GM23248 (cell line): ENCODE measurements at regions not wholly inside any gene's neighbourhood (a gene's known extent, or its start where the extent isn't known, plus 50 kb on each side); places are given as distances from the start of the nearest gene placed in this dataset.

Source experiments
- DNase-seq: peaks from one replicate; pipeline ENCODE4 v3.0.0-alpha.2; 2015
- H2AFZ ChIP-seq: fragments of 200-600 bp; sonication (generic); 2 replicates; pipeline ENCODE4 v1.6.1; 2016; ENCODE audit warnings: antibody characterized with exemption
- H3F3A ChIP-seq: fragments of 200-600 bp; sonication (generic); 2 replicates; pipeline ENCODE4 v1.6.1; 2016; ENCODE audit warnings: mild to moderate bottlenecking, antibody characterized with exemption, mixed run types; ENCODE audit not compliant: insufficient read depth
- H3K27ac ChIP-seq: fragments of 200-600 bp; sonication (generic); 2 replicates; pipeline ENCODE4 v1.5.1; 2016; ENCODE audit warnings: mild to moderate bottlenecking
- H3K27me3 ChIP-seq: fragments of 200-600 bp; sonication (generic); replicated peaks from 2 replicates; pipeline ENCODE4 v1.6.1; 2016; ENCODE audit warnings: mild to moderate bottlenecking; ENCODE audit not compliant: insufficient read depth
- H3K36me3 ChIP-seq: fragments of 200-600 bp; sonication (generic); 2 replicates; pipeline ENCODE4 v1.6.1; 2016; ENCODE audit warnings: low read depth, mild to moderate bottlenecking
- H3K4me1 ChIP-seq: fragments of 200-600 bp; sonication (generic); 2 replicates; pipeline ENCODE4 v1.6.1; 2016; ENCODE audit warnings: mild to moderate bottlenecking; ENCODE audit not compliant: insufficient read depth
- H3K4me2 ChIP-seq: fragments of 200-600 bp; sonication (generic); one replicate; pipeline ENCODE4 v1.6.1; 2016; ENCODE audit warnings: mild to moderate bottlenecking; ENCODE audit not compliant: unreplicated experiment
- H3K4me3 ChIP-seq: fragments of 200-600 bp; sonication (generic); 2 replicates; pipeline ENCODE4 v1.5.1; 2016; ENCODE audit warnings: mild to moderate bottlenecking
- H3K79me2 ChIP-seq: fragments of 200-600 bp; sonication (generic); 2 replicates; pipeline ENCODE4 v1.6.1; 2016; ENCODE audit warnings: mild to moderate bottlenecking; ENCODE audit not compliant: insufficient read depth
- H3K9ac ChIP-seq: fragments of 200-600 bp; sonication (generic); 2 replicates; pipeline ENCODE4 v1.6.1; 2016; ENCODE audit warnings: mild to moderate bottlenecking
- H3K9me2 ChIP-seq: fragments of 200-600 bp; sonication (generic); 2 replicates; pipeline ENCODE4 v1.6.1; 2016; ENCODE audit warnings: mixed run types, mild to moderate bottlenecking, moderate library complexity; ENCODE audit not compliant: insufficient read depth
- H3K9me3 ChIP-seq: fragments of 200-600 bp; sonication (generic); one replicate; pipeline ENCODE4 v1.6.1; 2017; ENCODE audit warnings: low read depth
- H4K20me1 ChIP-seq: fragments of 200-600 bp; sonication (generic); 2 replicates; pipeline ENCODE4 v1.6.0; 2016; ENCODE audit not compliant: insufficient read depth
- EZH2 ChIP-seq: fragments of 200-600 bp; sonication (generic); IDR thresholded peaks from 2 replicates; pipeline ENCODE4 v1.6.1; 2018; ENCODE audit warnings: antibody characterized with exemption, mild to moderate bottlenecking; ENCODE audit not compliant: insufficient read depth, poor library complexity, severe bottlenecking
- EZH2phosphoT487 ChIP-seq: fragments of 200-600 bp; sonication (generic); IDR thresholded peaks from 2 replicates; pipeline ENCODE4 v1.6.1; 2018; ENCODE audit warnings: antibody characterized with exemption, moderate library complexity, mild to moderate bottlenecking, low read depth; ENCODE audit not compliant: insufficient read depth
- WGBS, 2 experiments: methylation state at CpG; one replicate each; pipeline ENCODE4 v1.1.6; 2015 to 2017; ENCODE audit warnings: low lambda C conversion rate in 2 of 2, low coverage in 1 of 2; ENCODE audit errors: missing lambda C conversion rate in 2 of 2; 5-methylcytosine and 5-hydroxymethylcytosine counted together
- in situ Hi-C: fragments of 300-500 bp; cut with MboI; formaldehyde crosslinking; loops from 2 replicates; pipeline ENCODE4 v1.15.0; 2020

DNA sequence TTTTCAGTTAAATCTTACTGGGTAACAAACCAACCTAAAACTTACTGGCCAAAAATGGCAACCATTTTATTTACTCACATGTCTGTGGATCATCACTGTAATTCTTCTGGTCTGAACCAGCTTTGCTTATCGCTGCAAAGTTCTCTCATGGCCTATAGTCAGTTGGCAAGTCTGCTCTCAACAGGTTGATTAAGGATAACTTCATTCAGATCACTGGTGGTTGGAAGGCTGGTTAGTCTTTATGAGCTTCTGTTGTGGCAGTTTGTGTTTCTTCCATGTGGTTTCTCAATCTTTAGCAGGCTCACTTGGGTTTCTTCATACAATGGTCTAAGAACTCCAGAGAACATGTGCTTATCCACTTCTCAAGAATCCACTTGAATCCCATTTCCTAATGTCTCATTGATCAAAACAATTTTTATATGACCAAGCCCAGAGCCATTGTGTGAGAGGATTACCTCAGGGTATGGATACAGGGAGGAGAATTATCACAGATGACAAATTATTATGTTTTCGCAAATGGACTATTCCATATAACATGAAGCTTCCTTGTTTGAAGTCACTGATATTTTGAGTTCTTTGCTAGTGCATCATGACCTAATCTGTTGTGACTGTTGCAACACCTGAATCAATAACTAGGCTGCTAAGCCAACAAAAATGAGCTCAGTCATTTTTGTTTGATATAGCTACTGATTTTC lies 155.4 kb upstream of the BMP2 start:
- DNase-seq, result no peak
- H3F3A ChIP-seq, result no peaks in the 10 kb centered on the region
- H3K4me1 ChIP-seq, result no peaks in the 10 kb centered on the region
- no peak overlapping the region for H2AFZ ChIP-seq
- H3K4me2 ChIP-seq, result no peak overlapping the region
- TF ChIP-seq EZH2phosphoT487 (no peak), EZH2 (no peak)
- H3K4me3 ChIP-seq, result no peak overlapping the region
- peaks cover 8% of the 10 kb centered on the region; the same call in 1 of the 2 replicates for H3K27me3 ChIP-seq
- no peaks in the 10 kb centered on the region for H3K79me2 ChIP-seq
- H3K9ac ChIP-seq, result no peak overlapping the region
- no peak overlapping the region for H3K27ac ChIP-seq
- in situ Hi-C loops, result no loop called here
- WGBS, 2 experiments, result 67 to 74% methylated on average over 2 of the region's 2 CpGs
- H3K9me3 ChIP-seq, result no peaks in the 10 kb centered on the region
- no peaks in the 10 kb centered on the region for H3K9me2 ChIP-seq
- H3K36me3 ChIP-seq, result no peaks in the 10 kb centered on the region
- H4K20me1 ChIP-seq, result no peaks in the 10 kb centered on the region

GRCh38 chr20:6606651-6607050 lies 160.8 kb upstream of the BMP2 start:
- WGBS, 2 experiments, result 36 to 43% methylated on average over 3 of the region's 3 CpGs
- H3K4me1 ChIP-seq, result no peaks in the 10 kb centered on the region
- DNase-seq, result no peak
- H3K36me3 ChIP-seq, result no peaks in the 10 kb centered on the region
- H3F3A ChIP-seq, result no peaks in the 10 kb centered on the region
- H2AFZ ChIP-seq, result no peak overlapping the region
- H3K9ac ChIP-seq, result no peak overlapping the region
- no peak overlapping the region for H3K4me3 ChIP-seq
- no peaks in the 10 kb centered on the region for H3K9me2 ChIP-seq
- in situ Hi-C loops, result no loop called here
- H3K27me3 ChIP-seq, result peaks cover 10% of the 10 kb centered on the region
- no peak overlapping the region for H3K4me2 ChIP-seq
- H3K27ac ChIP-seq, result no peak overlapping the region
- H3K79me2 ChIP-seq, result no peaks in the 10 kb centered on the region
- TF ChIP-seq EZH2phosphoT487 (no peak), EZH2 (no peak)
- no peaks in the 10 kb centered on the region for H4K20me1 ChIP-seq
- no peaks in the 10 kb centered on the region for H3K9me3 ChIP-seq

GRCh38 chr20:6605055-6605935 lies 162.2 kb upstream of the BMP2 start:
- TF ChIP-seq EZH2phosphoT487, result no peak
- no peak for TF ChIP-seq EZH2
- Histone ChIP-seq H3K4me2 (no peak overlapping the region), H2AFZ (no peak overlapping the region), H3K9me3 (no peaks in the 10 kb centered on the region), H3K79me2 (no peaks in the 10 kb centered on the region), H3K9ac (no peak overlapping the region), H3K36me3 (no peaks in the 10 kb centered on the region), H3K27ac (no peak overlapping the region), H3K9me2 (no peaks in the 10 kb centered on the region), H3K4me3 (no peak overlapping the region), H3F3A (no peaks in the 10 kb centered on the region), H4K20me1 (no peaks in the 10 kb centered on the region), H3K4me1 (no peaks in the 10 kb centered on the region), H3K27me3 (peaks cover 16% of the 10 kb centered on the region)
- DNase-seq, result no peak
- 6 to 10% methylated on average over 4 of the region's 4 CpGs for WGBS, 2 experiments
- in situ Hi-C loops, result no loop called here

DNA sequence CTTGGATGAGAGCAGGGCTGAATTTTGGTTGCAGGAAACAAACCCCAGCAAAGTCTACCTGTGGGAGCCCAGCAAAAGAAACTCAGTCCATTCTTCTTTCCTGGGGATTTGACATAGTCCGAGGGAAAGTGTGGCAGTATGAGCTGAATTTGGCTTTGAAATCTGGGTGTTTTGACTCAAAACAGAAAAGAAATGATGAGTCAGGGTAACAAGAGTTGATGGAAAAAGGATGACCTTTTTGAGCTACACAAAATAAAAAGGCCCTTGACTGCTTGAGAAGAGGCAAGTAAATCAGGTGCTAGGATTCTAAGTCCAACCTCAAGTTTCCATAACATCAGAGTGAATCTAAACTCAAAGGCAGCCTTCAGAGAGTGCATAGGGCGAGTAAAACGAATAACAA lies 163.3 kb upstream of the BMP2 start:
- H3K4me3 ChIP-seq, result no peak overlapping the region
- H3F3A ChIP-seq, result no peaks in the 10 kb centered on the region
- H4K20me1 ChIP-seq, result no peaks in the 10 kb centered on the region
- H3K79me2 ChIP-seq, result no peaks in the 10 kb centered on the region
- no peaks in the 10 kb centered on the region for H3K36me3 ChIP-seq
- H3K27me3 ChIP-seq, result peaks cover 16% of the 10 kb centered on the region
- H3K4me1 ChIP-seq, result no peaks in the 10 kb centered on the region
- H3K4me2 ChIP-seq, result no peak overlapping the region
- no peak overlapping the region for H2AFZ ChIP-seq
- no peak overlapping the region for H3K27ac ChIP-seq
- H3K9me3 ChIP-seq, result no peaks in the 10 kb centered on the region
- DNase-seq, result no peak
- WGBS, 2 experiments, result 28 to 42% methylated on average over 3 of the region's 3 CpGs
- in situ Hi-C loops, result no loop called here
- no peak overlapping the region for H3K9ac ChIP-seq
- H3K9me2 ChIP-seq, result no peaks in the 10 kb centered on the region
- TF ChIP-seq EZH2phosphoT487, result no peak
- no peak for TF ChIP-seq EZH2
